GF-D8 (cell line): ENCODE measurements at regions not wholly inside any gene's neighbourhood (a gene's known extent, or its start where the extent isn't known, plus 50 kb on each side); places are given as distances from the start of the nearest gene placed in this dataset.
"Not testable (repeated sequence)": the region's sequence is repeated elsewhere in the genome, so short reads cannot be mapped to it uniquely, and the experiment has no call there.

Experiments used
- DNase-seq: peaks from one replicate; lab custom pipeline; 2025; lab: John Stamatoyannopoulos, UW

DNA sequence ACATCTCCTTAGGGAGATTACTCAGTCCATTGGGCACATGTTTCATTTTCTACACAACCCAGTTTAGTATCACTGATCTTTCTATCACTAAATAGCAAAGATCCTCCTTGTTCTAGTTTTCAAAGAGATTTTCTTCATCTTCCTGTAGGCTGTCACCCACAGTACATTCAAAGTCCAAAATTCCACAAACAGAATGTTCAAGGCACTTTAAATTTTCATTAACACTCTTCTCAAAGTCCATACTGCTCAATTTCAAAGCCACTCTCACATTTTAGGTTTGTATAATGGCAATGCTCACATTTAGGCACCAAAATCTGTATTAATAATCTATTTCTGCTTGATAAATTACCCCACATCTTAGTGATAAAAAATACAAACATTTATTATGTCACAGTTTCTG is 152.8 kb downstream of the FSIP2 start:
- no peak for DNase-seq

DNA sequence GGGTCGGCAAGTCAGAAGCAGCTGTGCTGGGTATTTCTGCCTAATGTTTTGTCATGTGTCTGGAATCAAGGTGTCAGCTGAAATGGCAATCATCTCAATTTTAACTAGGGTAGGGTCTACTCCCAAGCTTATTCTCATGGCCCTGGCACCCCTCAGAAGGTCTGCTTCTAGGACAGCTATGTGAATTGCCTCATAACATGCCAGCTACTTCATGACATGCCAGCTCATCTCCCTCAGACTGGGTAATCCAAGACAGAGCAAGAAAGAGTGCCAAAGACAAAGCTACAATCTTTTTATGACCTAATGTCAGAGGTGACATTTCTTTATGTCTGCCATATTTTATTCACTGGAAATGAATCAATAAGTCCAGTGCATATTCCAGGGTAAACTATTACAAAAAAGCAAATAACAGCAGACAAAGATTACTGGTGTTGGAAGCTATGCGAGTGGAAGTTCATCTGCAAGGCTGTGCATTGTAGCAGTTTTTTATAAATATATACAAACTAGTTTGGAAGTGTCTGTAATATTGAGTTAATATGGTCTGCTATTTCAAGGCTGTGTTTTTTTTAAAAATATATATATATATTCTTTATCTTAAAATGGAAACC is 153.3 kb downstream of the FSIP2 start:
- no peak for DNase-seq

DNA sequence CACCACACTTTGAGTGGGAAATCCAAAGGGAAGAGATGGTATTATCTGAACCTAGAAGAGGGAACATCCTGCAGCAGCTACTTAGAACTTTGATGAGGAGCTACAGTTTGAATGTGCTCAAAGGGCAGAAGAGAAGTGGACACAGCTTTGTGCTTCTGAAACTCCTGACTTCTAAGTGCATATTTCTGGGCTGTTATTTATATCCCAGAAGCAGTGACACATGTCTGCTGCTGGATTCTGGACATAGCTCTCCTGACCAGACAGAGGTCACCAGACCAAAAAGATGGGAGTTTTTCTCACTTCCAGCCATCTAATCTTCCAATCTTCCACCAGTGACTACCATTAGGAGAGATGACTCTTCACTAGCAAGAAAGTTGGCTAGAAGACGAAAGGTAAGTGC is 153.9 kb downstream of the FSIP2 start:
- DNase-seq = no peak

DNA sequence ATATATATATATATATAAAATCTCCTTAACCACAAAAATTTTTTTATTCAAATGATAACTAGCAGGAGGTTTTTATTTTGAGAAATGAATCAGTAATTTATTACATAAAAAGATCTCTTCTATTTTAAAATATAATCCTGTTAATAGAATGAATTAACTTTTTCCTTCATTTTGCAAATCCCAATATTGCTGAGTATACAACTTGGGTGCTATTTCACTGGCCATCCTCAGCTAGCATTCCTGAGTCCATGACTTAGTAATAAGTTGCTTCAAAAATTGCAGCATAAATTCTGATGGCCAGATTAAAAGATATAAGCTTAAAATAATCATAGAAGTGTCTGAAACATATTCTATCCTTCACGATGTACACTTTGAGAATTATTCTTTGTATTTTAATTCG is 155.6 kb downstream of the FSIP2 start:
- DNase-seq = no peak

DNA sequence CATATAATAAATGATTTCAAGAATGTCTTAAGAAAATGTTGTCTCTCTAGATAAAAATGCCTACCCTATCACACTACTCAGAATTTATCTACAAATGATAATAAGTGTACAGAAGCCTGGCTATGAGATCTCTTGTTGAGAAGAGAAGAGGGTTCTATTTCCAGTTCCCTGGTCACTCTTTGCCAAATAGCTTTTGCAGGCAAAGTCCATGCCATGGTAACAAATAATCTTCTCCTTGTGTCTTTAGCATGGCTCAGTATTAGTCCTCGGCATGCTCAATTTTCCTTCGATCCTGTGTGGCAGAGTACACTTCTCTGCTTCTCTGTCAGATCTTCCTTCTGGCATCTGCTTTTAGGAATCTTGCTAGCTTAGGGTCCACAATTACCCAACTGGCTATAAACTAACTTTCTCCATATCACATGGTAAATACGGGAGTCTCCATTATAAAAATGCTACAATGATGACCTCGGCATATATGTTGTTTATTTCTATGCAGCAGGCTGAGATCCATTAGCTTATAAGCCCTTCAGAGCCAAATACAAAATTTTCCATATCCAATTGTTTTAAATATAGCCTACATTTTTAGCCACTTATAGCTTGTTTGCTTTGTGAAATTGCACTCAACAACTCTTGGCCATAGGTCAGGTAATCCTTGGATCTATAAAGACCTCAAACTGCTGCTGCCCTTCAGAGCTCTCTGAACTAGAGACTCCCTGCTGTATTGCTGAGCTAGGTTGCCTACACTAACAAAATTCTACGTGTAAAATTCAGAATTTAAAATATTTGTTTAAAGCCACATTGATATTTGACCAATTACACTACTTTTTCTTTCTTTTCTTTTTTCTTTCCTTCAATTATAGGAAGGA is 157.5 kb downstream of the FSIP2 start:
- no peak for DNase-seq

DNA sequence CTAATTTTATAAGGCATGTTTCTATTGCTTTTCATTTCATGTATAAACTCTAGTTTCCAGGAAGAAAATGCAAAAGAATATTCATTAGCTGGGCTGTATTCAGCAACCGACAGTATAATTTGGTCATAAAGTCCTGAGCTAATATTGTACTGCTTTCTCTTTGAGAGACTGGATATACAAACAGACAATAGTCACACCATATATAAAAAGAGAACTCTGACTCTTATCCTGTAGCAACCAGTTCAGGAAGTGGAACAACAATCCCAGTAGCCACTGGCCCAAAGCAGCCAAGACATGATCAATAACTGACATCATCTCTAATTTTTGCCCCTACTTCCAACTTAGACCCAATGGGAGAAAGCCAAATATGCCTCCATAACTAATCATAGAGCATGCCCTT is 160.8 kb downstream of the FSIP2 start:
- DNase-seq = no peak

DNA sequence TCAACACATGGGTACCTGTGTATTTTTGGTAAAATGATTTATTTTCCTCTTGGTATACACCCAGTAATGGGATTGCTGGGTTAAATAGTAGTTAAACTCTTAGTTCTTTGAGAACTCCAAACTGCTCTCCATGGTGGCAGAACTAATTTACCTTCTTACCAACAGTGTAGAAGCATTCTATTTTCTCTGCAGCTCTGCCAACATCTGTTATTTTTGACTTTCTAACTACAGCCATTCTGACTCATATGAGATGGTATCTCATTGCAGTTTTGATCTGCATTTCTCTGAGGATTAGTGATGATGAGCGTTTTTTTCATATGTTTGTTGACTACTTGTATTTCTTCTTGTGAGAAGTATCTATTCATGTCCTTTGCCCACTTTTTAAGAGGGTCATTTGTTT is 180.6 kb downstream of the FSIP2 start:
- no peak for DNase-seq

DNA sequence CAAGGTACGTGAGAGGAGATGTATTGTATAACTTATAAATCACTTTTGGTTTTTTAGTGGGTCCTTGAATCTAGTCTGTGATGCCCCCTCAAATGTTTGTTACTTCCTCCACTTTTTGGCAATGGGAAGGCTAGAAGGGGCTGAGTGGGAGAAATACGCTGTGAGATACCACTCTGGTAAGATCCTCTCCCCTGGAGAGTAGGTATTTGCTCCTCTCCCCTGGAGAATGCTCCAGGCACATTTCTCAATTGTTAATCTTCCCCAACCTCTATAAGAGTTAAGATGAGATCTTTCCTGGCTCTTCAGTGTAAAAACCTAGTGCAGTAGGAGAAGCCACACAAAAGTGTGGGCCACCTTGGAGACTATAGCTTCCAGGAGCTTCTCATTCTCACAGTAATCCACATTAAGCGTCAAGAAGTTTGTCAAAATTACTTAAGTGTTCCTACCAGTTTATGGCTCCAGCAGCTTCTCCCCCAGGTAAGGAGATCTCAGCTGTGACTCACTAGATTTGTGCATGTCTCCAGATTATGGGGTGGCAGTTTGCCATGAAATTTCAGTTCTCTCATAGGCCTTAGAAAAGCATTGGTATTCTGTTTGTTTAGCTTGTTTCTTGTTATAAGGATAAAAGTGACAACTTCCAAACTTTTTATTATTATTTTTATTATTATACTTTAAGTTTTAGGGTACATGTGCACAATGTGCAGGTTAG is 182.6 kb downstream of the FSIP2 start:
- no peak for DNase-seq

DNA sequence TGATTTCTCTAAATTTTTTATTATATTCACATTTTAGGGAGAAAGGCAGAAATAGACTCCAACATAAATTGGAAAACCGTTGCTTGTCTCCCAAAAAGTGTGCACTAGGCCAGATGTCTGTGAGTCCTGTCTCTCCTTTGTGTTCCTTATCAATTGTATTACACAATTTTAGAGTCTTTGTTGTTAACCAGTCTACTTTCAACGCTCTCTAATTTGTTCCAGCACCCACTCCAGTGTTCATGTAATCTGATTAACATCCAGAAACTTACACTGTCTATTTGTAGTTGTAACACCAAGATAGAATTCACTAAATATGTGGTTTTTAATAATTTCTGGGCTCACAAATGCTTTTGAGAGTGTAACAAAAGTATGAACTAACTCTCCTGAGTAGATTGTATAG is 195.6 kb downstream of the FSIP2 start:
- DNase-seq = no peak

DNA sequence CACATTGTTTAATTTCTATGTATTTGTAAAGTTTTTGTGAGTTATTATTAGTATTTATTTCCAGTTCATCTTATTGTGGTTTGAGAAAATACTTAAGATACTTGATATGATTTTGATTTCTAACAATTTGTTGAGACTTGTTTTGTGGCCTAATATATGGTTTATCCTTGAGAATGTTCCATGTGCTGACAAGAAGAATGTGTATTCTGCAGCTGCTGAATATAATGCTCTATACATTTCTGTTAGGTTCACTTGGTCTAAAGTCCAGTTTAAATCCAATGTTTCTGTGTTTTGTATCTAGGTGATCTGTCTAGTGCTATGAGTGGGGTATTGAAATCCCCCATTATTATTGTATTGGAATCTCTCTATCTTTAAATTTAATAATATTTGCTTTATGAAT is 201.3 kb downstream of the FSIP2 start:
- DNase-seq = no peak

DNA sequence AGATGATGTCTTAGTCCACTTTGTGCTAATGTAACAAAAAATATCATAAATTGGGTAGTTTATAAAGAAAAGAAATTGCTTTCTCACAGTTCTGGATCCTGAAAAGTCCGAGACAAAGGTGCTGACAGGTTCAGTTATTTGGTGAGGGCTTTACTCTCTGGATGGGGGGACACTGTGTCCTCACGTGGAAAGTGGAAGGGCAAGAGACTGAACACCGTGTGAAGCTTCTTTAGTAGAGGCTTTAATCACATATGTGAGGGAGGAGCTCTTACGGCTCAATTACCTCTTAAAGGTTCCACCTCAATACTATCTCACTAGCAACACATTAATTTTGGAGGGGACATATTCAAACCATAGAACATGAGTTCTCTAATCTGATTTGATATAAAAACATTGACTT is 204.3 kb downstream of the FSIP2 start:
- DNase-seq = no peak

DNA sequence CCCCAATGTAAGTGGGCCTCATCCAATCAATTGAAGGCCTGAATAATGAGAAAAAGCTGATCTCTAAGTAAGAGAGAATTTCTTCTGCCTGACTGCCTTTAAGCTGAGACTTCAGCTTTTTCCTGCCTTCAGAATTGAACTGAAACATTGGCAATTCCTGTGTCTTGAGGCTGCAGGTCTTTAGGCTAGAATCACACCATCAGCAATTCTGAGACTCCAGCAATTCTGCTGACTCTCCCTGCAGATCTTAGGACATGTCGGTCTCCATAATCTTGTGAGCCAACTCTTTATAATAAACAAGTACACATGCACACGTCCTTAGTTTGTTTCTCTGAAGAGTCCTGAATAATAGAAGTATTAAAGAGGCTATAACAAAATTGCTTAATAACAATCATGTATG is 209.1 kb downstream of the FSIP2 start:
- no peak for DNase-seq

DNA sequence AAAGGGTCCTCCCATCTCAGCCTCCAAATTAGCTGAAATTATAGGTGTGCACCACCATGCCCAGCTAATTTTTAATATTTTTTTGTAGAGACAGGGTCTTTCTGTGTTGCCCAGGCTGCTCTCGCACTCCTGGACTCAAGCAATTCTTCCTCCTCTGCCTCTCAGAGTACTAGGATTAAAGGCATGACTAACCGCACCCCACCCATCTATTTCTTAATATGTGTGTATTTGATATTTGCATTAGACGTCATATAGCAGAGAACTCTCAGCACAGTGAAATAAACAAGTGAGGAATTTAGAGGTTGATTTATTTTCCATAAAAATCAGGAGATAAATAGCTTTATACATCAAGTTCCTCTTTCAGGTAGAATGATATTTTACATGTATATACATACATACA is 213.5 kb downstream of the FSIP2 start:
- no peak for DNase-seq

DNA sequence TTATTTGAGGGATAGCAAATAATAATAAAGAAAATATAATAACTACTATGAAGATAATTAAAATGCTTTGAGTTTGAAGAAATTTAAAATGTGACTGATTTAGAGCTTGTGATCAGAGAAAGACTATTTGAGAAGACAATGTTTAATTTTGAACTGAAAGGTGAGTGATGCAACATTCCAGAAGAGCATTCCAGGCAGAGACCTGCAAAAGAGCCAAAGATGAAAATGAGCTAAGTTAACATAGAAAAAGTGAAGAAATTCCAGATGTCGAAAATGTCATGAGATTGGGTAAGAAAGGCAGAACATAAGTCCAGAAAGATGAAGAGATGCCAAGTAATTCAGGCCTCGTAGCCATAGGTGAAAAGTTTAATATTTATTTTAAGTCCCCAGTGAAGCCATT is 215.8 kb downstream of the FSIP2 start:
- no peak for DNase-seq

DNA sequence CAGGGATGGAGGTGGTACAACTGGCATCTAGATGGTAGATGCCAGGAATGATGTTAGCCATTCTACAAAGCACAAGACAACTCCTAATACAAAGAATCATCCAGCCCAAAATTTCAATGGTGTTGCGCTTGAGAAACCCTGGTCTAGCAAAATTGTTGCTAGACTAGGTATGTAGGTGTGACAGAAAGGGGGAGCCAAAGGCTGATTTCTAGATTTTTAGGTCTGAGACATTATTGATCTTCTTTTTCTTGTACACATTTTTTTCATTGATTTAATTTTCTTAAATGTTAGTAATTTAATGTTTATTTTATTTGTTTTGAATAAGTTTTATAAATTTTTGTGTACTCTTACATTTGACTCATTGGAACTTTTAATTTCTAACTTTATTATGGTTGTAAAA is 216.4 kb downstream of the FSIP2 start:
- DNase-seq = no peak

DNA sequence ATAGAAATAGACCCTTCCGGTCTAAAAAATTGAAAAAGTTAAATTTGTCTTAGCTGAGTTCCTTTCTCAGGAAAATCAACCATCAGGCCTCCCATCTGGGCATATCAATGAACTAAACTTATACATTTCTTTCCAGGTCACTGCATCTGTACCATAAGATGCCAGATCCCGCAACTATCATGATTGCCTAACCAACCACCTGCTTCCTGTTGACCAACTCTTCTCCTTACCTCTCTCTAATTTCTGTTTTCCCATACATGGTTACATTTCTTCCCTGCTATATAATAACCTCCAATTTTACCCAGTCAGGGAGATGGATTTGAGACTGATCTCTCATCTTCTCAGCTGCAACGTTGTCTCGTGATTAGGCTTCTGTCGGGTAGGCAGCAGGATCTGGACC is 228.7 kb downstream of the FSIP2 start:
- DNase-seq = no peak

DNA sequence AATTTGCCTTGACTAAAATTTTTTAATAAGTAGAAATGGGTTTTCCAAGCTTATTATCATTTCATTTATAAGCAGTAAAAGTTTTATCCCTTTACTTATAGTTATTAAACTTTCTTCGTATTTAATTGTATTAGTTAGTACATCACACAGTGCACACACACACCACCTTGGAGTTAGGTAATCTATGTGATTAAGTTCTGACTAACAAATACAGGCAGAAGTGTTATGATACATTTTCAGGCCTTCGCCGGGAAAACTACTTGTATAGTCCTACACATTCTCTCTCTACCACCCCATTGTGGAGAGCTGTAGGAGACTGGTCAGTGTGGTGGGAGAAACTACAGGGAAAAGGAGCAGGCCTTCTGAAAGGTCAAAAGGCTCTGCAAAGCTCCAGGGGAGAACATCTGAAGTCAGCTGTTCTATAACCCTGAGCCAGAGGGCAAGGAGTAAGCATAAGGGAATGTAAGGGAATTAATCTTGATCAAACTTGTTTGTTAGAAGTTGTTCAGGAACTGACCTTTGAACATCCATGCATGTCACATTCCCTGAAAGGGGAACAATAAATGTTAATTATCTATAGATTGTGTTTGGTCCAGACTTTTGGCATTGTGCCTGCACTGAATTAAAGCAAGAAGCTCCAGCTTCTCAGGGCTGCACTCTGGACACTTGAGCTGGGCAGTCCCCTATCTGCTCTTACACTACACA is 231.7 kb downstream of the FSIP2 start:
- no peak for DNase-seq

DNA sequence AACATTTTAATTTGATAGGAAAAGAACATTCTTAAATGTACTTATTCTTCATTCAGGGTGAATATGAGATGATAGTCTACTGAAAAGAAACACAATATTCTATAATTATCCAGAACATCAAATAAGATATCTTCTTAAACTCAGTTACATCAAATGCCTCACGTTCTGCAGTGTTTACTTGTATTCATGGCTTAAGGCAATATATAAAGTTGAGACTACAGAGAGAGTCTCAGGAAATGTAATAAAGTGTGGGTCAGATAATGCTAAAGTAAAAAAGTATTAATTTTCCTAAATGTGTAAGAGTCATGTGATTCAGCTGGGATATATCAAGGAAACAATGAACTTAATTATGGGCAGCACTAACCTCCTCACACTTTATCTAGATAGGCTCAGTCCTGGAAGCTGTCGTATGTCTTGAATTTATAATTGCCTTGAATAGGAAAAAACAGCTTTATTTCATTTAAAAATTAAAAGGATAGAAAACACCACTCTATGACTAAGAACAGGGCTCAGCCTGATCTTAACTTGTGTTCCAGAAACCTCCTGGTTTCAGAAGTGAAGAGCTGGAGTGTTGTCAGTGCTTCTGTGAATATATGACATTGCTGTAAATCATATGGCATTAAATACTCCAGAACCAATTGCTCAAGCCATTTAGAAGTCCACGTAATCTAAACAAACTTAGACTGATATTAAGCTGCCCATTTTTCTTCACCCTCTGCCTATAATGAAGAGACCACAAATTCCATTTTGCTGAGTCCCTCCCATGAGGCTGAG is 240.2 kb downstream of the FSIP2 start:
- DNase-seq = no peak

DNA sequence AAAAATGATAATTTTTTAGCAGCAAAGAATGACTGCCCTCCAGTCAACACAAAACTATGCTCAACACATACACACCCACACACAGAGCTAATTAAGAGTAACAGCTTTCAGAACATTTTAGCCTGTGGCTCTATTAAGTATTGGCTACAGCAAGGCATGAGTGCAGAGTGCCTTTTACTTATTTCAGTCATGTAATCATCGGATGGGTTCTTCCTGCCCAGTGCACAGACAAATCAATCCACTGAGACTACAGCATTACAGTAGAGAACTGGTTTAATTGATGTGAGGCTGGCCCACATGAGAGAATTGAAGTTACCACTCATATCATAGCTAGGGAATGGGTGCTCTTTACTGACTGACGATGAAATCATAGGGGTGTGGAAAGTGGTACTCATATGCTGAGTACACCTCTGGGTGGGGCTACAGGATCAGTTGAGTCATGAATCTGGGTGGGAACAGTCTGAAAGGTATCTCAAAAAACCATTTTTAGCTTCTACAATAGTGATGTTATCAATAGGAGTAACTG is 241.0 kb downstream of the FSIP2 start:
- no peak for DNase-seq

DNA sequence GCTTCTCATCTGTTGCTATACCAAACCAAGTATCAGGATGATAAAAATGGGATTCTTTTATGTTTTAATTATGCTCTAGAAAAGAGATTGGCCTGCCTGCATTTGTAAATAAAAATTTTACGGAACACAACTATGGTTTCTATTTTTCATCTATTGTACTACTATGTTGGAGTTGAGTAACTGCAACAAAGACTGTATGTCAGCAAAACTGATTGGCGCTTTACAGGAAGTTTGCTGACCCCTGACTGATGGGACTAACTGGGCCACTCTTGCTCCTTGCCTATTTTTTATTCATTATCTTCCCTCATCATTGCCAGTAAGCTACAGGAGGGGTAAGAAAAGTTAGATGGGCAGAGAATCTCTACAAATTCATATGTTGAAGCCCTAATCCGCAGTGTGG is 242.3 kb downstream of the FSIP2 start:
- DNase-seq = no peak

DNA sequence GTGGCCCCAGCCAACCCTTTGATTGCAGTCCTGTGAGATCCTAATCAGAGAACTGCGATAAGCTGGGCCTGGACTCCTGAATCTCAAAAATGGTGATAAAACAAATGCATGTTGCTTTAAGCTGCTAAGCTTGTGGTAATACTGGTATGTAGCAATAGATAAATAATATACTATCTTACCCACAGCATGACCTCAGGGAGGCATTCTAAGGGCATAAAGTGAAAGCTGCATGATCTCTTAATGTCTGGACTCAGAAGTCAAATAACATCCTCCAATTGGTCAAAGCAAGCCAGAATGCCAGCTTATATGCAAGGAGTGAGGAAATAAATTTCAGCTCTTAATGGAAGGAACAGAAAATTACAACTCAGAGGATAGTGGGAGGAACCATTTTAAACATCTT is 246.1 kb downstream of the FSIP2 start:
- no peak for DNase-seq

DNA sequence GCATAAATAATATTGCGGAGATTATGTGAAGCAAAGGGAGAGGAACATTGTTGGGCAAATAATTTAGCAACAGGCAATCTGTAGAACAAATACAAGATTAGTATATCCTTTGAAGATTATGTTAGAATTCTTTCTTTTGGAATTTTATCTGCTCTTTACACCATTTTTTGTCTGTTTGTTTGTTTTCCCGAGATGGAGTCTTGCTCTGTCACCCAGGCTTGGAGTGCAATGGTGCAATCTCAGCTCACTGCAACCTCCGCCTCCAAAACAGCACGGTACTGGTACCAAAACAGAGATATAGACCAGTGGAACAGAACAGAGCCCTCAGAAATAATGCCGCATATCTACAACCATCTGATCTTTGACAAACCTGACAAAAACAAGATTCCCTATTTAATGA is 250.3 kb downstream of the FSIP2 start:
- not testable (repeated sequence) for DNase-seq
